ENCODE measurements at regions not wholly inside any gene's neighbourhood (a gene's known extent, or its start where the extent isn't known, plus 50 kb on each side); places are given as distances from the start of the nearest gene placed in this dataset.

- no peak for DNase-seq
These were observed 51.6 kb upstream of the KCND3 start for GRCh38 chr1:112040891-112041740.

GRCh38 chr1:112043901-112044300 is 54.4 kb upstream of the KCND3 start:
- no peak for DNase-seq

GRCh38 chr1:112044745-112045144 is 55.3 kb upstream of the KCND3 start:
- no peak for DNase-seq

DNA sequence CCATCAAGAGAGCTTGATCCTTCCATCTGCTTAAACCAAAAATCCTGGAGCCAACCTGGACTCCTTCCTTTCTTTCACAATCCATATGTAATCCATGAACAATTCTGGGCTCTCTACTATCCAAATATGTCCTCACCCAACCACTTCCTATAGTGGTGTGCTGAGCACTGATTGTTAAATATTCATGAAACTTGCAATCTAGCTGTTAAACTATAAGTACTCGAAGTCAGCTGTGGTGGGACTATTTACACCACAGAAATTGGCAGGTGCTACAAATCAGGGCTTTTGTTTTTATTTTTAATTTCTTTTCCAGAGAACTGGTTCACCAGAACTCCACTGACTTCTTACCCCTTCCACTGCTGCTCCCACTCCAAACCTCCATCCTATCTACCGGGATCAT is 57.2 kb upstream of the KCND3 start:
- no peak for DNase-seq

- no peak for DNase-seq
These were observed 59.0 kb upstream of the KCND3 start for GRCh38 chr1:112048421-112048820.

DNA sequence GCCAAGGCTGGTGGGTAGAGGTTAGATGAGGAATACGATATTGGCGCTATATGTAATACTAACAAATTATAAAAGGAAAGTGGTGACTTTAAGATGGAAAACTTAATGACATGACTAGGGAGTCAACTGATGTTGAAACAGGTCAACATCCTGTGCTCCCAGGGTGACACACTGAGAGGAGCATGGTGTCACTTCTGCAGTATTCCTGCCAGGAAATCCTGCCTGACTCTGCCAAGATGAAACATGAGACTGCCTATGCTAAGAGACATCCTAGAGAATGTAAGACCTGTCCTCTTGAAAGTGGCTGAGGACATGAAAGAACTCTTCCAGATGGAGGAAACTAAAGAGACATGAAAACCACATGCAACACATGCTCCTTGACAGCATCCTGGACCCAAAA is 65.0 kb upstream of the KCND3 start:
- DNase-seq, result no peak

DNA sequence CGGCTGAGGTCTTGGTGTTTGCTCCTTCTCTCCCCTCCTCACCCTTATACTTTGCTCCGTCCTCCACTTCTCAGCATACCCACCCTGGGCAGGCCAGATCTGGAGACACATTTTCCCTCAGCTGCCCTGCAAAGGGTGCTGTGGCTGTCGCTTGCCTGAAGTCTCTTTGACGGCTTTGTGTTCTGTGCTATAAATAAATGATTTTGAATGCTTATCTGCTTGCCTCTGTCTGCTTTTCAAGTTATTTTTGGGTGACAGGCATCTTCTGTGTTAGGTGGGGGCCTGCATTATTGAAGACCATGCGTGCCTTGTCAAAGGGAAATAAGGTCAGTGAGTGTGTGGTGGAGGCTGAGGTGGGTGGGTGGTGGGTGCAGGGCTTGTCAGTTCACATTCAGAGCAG is 66.9 kb upstream of the KCND3 start:
- no peak for DNase-seq

GRCh38 chr1:112057736-112058135 is 68.3 kb upstream of the KCND3 start:
- no peak for DNase-seq

DNA sequence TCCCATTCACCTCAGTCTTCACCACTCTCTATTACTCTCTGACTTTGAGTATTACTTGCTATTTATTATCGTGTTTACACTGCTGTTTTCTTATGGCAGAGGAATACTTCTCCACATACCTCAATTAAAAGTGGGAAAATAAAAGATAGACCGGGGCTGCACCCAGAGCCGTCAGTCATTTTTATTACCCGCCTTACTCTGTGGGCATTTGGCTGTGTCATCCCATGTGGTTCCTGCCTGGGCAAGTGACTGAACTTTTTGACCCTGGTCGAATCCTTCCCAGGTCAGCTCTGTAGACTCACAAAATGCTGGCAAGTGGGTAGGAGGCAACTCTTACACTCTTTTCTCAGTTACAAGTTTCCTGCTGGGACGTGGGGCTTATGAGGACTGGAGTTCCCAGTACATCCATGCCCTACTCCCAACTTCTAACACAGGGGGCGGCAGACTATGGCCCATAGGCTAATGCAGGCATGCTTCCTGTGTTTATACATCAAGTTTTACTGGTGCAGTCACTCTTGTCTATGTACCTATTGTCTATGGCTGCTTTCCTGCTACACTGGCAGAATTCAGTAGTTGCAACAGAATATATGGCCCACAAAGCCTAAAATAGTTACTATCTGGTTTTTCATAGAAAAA is 69.5 kb upstream of the KCND3 start:
- no peak for DNase-seq

GRCh38 chr1:112059679-112060078 is 70.2 kb upstream of the KCND3 start:
- no peak for DNase-seq

DNA sequence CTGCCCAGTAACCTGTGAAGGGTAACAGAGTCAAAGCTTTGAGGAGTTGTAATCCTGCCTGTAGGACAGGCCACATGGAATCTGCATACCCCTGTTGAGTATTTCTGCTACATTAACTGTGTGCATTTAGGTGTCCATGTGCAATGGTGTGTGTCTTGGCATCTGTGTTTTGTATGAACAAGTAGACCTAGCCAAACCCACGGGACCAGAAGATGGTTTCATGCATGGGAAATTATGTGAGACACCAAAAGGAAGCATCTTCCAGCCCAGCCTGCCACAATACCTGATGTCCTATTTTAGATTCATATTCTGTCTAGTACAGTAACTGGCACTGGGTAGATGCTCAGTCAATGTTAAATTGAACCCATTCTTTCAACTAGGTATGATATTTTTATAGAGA is 70.8 kb upstream of the KCND3 start:
- DNase-seq, result no peak

GRCh38 chr1:112061056-112061455 is 71.6 kb upstream of the KCND3 start:
- DNase-seq, result no peak

- DNase-seq, result no peak
These were observed 72.4 kb upstream of the KCND3 start for GRCh38 chr1:112061901-112062320.

DNA sequence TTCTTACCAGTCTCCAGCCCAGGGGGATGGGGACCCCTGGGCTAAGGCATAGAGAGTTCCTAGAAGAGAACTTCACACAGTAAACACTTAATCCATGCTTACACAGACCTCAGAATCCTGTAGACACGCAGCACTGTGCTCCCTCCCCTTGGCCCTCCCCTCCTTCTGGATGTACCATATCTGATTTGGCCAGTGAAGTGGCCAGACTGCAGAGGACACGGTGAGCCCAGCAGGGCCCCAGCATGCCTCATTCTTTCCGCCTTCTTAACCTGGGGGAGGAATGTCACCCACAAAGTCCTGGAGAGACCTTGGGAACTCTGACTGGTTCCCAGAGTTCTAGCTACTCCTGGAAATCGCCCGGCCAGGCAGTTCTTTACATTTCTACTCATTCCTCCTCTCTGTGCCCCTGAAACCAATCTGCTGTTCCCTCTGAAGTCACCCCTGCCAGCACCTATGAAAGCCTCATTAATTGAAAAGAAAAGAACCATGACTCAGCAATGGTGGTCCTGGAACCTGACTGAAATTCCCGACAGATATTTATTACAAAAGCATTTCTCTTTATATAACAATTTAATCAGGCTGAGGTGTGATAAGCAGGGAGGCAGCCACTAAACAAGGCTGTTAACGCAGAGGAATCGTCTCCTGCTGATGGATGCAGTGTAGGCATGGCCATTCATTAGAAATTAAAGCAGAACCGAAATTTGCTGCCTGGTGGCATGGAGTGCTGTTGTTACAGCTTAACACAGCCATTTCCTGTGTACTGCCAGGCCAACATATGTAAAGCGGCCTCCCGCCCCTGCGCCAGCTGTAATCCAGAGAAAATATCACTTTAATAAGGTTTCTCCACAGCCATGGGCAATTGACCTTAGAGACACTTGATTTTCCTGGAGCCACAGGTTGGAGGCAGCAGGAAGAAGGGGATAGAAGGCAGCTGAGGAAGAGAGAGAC is 74.6 kb upstream of the KCND3 start:
- no peak for DNase-seq

GRCh38 chr1:112067989-112068388 is 78.5 kb upstream of the KCND3 start:
- no peak for DNase-seq

GRCh38 chr1:112070677-112071076 is 81.2 kb upstream of the KCND3 start:
- DNase-seq, result no peak

GRCh38 chr1:112074711-112075110 is 85.2 kb upstream of the KCND3 start:
- no peak for DNase-seq

- DNase-seq, result no peak
These were observed 86.1 kb upstream of the KCND3 start for GRCh38 chr1:112075566-112075965.

GRCh38 chr1:112079446-112079845 is 90.0 kb upstream of the KCND3 start:
- DNase-seq, result no peak

- DNase-seq, result peak; percentile 2
These were observed 94.0 kb upstream of the KCND3 start for GRCh38 chr1:112083487-112083886.

- DNase-seq, result no peak
These were observed 103.3 kb upstream of the KCND3 start for GRCh38 chr1:112092656-112093371.

- no peak for DNase-seq
These were observed 103.9 kb upstream of the KCND3 start for GRCh38 chr1:112093372-112093694.

GRCh38 chr1:112099979-112100378 is 110.5 kb upstream of the KCND3 start:
- no peak for DNase-seq
